NCI-H2029 (cell line): ENCODE measurements at regions not wholly inside any gene's neighbourhood (a gene's known extent, or its start where the extent isn't known, plus 50 kb on each side); places are given as distances from the start of the nearest gene placed in this dataset.
A peak's percentile ranks its signal among the peaks of the same experiment; 100 is the strongest.
"Not testable (repeated sequence)": the region's sequence is repeated elsewhere in the genome, so short reads cannot be mapped to it uniquely, and the experiment has no call there.

ENCODE experiments used
- DNase-seq: peaks from one replicate; lab custom pipeline; 2025; lab: John Stamatoyannopoulos, UW

GRCh38 chr11:13782390-13783075, 114.1 kb downstream of the FAR1 start:
- DNase-seq: no peak

- no peak for DNase-seq
Measured at GRCh38 chr11:13784441-13784840, 116.0 kb downstream of the FAR1 start.

- peak; percentile 57 for DNase-seq
Measured at GRCh38 chr11:13784855-13785254, 116.4 kb downstream of the FAR1 start.

- peak; percentile 58 for DNase-seq
Measured at GRCh38 chr11:13786688-13787087, 118.2 kb downstream of the FAR1 start.

GRCh38 chr11:13797616-13798015, 129.1 kb downstream of the FAR1 start:
- DNase-seq: not testable (repeated sequence)

DNA sequence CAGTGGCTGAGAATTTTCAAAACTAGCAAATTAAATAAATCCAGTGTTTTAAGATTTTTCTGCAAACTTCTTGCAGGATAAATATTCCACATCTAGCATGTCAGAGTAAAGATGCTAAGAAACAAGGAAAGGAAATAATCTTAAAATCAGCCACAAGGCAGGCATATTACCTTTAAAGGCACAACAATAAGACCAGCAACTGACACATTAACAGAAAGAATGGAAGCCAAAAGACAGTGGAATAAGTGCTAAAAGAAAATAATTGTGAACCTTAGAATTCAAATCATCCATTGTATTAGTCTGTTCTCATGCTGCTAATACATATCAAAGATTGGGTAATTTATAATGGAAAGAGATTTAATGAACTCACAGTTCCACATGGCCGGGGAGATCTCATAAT, 132.4 kb downstream of the FAR1 start:
- no peak for DNase-seq

DNA sequence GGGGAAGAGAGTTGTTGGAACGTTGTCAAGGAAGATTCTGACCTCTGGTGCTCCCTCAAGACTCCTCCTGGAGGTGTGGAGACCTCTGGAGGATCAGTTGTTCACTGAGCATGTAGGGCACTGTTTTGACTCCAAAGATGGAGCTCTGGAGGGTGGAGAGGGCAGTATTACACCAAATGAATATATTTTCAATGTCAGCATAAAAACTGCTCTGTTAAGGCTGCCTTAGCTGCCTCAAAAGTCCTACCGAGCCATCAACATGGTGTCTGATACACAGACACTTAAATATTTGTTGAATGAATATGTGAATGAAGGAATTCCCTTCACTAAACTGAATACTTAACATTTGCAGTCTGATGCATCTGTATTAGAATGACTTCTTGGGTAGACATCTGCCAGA, 144.2 kb upstream of the SPON1 start:
- no peak for DNase-seq

- no peak for DNase-seq
Measured at GRCh38 chr11:13826505-13827278, 135.8 kb upstream of the SPON1 start.

DNA sequence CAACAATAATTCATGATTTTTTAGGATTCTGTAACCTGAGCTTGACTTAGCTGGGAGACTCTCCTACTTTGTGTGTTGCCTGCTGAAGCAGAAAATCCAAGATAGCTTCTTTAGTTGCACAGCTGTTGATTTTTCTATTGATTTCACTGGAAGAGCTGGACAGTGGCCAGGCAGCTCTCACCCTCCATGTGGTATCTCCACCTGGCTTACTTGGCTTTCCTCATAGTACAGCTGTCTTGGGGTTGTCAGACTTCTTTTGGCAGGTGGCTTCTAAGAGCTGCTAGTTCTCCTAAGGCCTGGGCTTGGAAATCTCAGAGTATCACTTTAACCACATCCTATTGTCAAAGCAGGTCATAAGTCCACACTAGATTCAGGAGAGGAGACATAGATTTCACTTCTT, 130.8 kb upstream of the SPON1 start:
- DNase-seq: peak; percentile 84

DNA sequence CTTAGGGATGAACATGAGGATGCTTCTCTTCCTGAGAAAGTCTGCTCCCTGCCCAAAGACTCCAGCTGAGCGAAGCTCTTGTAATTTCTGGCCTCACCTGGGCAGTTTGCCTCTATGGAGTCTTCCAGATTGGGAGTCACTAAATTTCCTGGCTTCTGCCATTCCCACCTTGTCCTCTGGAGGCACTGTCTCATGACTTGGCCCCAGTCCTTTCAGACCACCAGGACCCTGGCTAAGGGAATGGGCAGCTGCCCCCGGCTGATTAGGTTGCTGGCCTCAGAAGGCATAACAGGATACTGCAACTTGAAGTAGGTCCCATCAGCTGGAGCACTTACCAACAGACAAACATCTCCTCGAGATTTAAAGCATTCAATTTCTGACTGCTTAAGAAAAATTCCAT, 128.1 kb upstream of the SPON1 start:
- no peak for DNase-seq

DNA sequence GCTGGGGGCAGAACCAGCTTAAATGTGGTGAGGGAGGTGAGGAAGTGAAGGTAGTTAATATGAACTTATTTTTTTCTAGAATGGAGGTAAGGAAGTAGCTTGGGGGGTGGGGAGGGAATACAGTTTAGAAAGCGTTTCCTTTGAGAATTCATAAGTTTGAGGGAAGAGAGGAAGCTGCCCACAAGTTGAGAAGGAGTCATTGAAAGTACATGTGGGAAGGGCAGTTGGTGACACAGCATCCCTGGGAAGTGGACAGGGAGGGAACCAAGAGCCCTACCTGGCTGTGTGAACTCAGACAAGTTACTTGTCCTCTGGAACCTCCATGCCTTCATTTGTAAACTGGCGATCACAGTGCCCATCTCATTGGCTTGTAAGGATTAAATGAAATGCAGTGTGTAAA, 125.9 kb upstream of the SPON1 start:
- no peak for DNase-seq

GRCh38 chr11:13837286-13837685, 125.2 kb upstream of the SPON1 start:
- no peak for DNase-seq

DNA sequence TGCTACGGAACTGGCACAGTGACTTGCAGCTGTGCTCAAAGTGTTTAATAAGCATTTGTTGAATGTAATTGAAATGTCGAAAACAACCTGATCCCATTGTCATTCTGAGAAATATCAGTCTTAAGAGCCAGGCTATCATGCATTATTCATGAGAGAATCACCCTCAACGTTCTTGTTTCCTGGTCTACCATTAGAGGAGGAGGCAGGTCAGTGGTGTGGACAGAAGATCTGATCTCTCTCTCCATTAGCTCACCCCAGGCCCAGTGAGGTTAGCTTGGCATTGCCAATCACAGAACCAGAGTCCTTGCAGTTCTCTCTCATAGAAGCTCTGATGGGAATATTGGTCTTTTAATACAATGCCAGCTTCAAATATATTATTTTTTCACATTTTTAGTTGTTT, 121.1 kb upstream of the SPON1 start:
- DNase-seq: no peak

- DNase-seq: no peak
Measured at GRCh38 chr11:13848031-13848430, 114.5 kb upstream of the SPON1 start.

DNA sequence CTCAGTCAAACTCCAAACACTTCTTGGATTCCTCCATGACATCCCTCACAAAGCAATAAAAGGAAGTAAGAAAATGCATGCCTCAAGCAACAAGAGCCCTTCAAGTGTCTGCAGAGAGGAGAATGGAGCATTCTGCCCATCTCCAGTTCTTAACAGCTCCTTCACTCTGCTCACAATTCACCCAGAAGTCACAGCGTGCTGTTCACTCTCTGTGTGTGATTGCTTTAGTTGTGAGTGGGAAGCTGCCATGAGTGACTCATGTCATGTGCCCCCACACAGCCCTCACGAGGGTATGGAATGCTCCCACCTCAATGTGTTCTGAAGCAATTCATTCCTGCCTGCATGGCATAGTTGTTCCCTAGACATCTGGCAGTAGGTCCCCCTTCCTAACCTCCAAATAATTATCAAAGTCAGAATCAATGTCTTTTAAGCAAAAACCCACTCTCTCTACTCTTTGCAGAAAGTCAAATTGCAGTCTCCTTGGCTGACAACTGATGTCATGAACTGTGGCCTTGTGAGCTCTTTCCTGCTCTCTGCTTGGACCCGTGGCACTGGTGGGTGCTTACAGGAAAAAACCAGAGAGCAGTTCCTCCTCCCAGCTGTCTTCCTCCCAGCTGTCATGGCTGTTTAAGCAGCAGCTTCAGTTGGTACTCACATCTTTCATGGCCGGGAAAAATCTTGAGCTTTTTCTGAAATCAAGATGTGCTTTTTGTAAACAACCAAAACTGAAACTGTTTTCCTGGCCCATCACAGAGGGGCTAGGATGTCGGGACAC, 112.1 kb upstream of the SPON1 start:
- DNase-seq: no peak

- no peak for DNase-seq
Measured at GRCh38 chr11:13851691-13852090, 110.8 kb upstream of the SPON1 start.

GRCh38 chr11:13852481-13852880, 110.0 kb upstream of the SPON1 start:
- DNase-seq: no peak

GRCh38 chr11:13857828-13858227, 104.7 kb upstream of the SPON1 start:
- DNase-seq: peak; percentile 83

GRCh38 chr11:13859892-13860291, 102.6 kb upstream of the SPON1 start:
- DNase-seq: no peak

GRCh38 chr11:13861411-13861810, 101.1 kb upstream of the SPON1 start:
- peak; percentile 45 for DNase-seq

DNA sequence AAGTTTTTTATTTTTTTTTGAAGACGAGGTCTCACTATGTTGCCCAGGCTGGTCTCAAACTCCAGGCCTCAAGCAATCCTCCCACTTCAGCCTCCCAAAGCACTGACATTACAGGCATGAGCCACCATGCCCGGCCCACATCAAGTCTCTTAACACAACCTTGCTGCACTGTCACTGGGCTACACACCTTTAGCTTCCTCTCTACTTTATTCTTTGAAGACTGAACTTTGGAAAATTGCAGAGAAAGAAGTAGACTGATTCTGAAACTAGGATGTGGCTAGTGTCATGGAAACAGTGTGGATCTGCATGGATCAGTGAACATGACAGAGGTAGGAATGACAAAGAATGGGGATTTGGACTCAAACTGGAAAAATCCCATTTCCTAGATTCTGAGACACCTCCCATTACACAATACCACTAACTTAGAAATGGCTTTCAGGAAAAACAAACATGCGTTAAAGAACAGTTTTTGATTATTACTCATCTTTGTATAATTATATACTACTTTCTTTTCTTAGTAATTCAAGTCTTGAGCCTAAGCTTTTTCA, 99.6 kb upstream of the SPON1 start:
- no peak for DNase-seq

- DNase-seq: no peak
Measured at GRCh38 chr11:13868710-13869397, 93.7 kb upstream of the SPON1 start.
